ENCODE measurements at regions not wholly inside any gene's neighbourhood (a gene's known extent, or its start where the extent isn't known, plus 50 kb on each side); places are given as distances from the start of the nearest gene placed in this dataset.

GRCh38 chr18:77470569-77471413, 221.1 kb downstream of the GALR1 start:
- no peaks in the 10 kb centered on the region for H3K36me3 Mint-ChIP-seq (ENCODE audit: low read depth)
- no peak for TF ChIP-seq CTCF (conservative IDR thresholded peaks at IDR 0.05)
- H3K9me3 Mint-ChIP-seq: no peaks in the 10 kb centered on the region
- H3K27ac Mint-ChIP-seq (ENCODE audit: unreplicated experiment): no peak overlapping the region
- no peak for DNase-seq (ENCODE audit: low read depth, low spot score)
- no peaks in the 10 kb centered on the region for H3K27me3 Mint-ChIP-seq (ENCODE audit: low read depth)
- no peak overlapping the region for H3K4me3 Mint-ChIP-seq
- H3K4me1 Mint-ChIP-seq: peaks cover 6% of the 10 kb centered on the region

- H3K4me3 Mint-ChIP-seq: no peak overlapping the region
- peaks cover 6% of the 10 kb centered on the region for H3K4me1 Mint-ChIP-seq
- no peak for DNase-seq (ENCODE audit: low read depth, low spot score)
- no peak overlapping the region for H3K27ac Mint-ChIP-seq (ENCODE audit: unreplicated experiment)
- H3K9me3 Mint-ChIP-seq: no peaks in the 10 kb centered on the region
- TF ChIP-seq CTCF (conservative IDR thresholded peaks at IDR 0.05): no peak
- H3K27me3 Mint-ChIP-seq (ENCODE audit: low read depth): no peaks in the 10 kb centered on the region
- H3K36me3 Mint-ChIP-seq (ENCODE audit: low read depth): no peaks in the 10 kb centered on the region
Observed at GRCh38 chr18:77472509-77472908, 222.9 kb downstream of the GALR1 start.

- Mint-ChIP-seq H3K4me3 (no peak overlapping the region), H3K36me3 (ENCODE audit: low read depth) (no peaks in the 10 kb centered on the region), H3K27me3 (ENCODE audit: low read depth) (no peaks in the 10 kb centered on the region), H3K4me1 (peaks cover 7% of the 10 kb centered on the region), H3K27ac (ENCODE audit: unreplicated experiment) (no peak overlapping the region), H3K9me3 (peaks cover 2% of the 10 kb centered on the region)
- peak; percentile 32 for TF ChIP-seq CTCF (conservative IDR thresholded peaks at IDR 0.05)
- DNase-seq (ENCODE audit: low read depth, low spot score): no peak
Observed at GRCh38 chr18:77478646-77479442, 229.2 kb downstream of the GALR1 start.

- Mint-ChIP-seq H3K4me3 (no peak overlapping the region), H3K27ac (ENCODE audit: unreplicated experiment) (no peak overlapping the region), H3K36me3 (ENCODE audit: low read depth) (no peaks in the 10 kb centered on the region), H3K9me3 (peaks cover 2% of the 10 kb centered on the region), H3K27me3 (ENCODE audit: low read depth) (no peaks in the 10 kb centered on the region), H3K4me1 (peaks cover 7% of the 10 kb centered on the region)
- DNase-seq (ENCODE audit: low read depth, low spot score): no peak
- no peak for TF ChIP-seq CTCF (conservative IDR thresholded peaks at IDR 0.05)
Observed at GRCh38 chr18:77481541-77481940, 231.9 kb downstream of the GALR1 start.

GRCh38 chr18:77482190-77483085, 232.8 kb downstream of the GALR1 start:
- Mint-ChIP-seq H3K27ac (ENCODE audit: unreplicated experiment) (no peak overlapping the region), H3K27me3 (ENCODE audit: low read depth) (no peaks in the 10 kb centered on the region), H3K9me3 (peaks cover 2% of the 10 kb centered on the region), H3K36me3 (ENCODE audit: low read depth) (no peaks in the 10 kb centered on the region), H3K4me1 (peaks cover 7% of the 10 kb centered on the region), H3K4me3 (no peak overlapping the region)
- no peak for DNase-seq (ENCODE audit: low read depth, low spot score)
- TF ChIP-seq CTCF (conservative IDR thresholded peaks at IDR 0.05): no peak

All from neural crest cell (in vitro differentiated cells).